ENCODE measurements at regions not wholly inside any gene's neighbourhood (a gene's known extent, or its start where the extent isn't known, plus 50 kb on each side); places are given as distances from the start of the nearest gene placed in this dataset.
"Not testable (repeated sequence)": the region's sequence is repeated elsewhere in the genome, so short reads cannot be mapped to it uniquely, and the experiment has no call there.

DNA sequence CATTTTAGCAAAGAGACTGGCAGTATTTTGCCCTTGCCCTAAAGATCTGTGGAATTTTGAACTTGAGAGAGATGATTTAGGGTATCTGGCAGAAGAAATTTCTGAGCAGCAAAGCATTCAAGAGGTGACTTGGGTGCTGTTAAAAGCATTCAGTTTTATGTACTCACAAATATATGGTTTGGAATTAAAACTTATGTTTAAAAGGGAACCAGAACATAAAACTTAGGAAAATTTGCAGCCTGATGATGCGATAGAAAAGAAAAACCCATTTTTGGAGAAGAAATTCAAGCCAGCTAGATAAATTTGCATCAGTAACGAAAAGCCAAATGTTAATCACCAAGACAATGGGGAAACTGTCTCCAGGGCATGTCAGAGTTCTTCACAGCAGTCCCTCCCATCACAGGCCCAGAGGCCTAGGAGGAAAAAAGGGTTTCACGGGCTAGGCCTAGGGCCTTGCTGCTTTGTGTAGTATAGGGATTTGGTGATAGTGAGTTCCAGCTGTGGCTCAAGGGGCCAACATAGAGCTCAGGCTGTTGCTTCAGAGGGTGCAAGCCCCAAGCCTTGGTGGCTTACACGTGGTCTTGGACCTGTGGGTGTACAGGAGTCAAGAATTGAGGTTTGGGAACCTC lies 104.4 kb downstream of the ASB1 start:
- not testable (repeated sequence) for TF ChIP-seq CTCF (IDR thresholded peaks at IDR 0.05; ENCODE audit: low read depth, low read length, missing input control); HNF4G (IDR thresholded peaks at IDR 0.05); FOXA1 (IDR thresholded peaks at IDR 0.05); JUND (IDR thresholded peaks at IDR 0.05); EGR1 (IDR thresholded peaks at IDR 0.05; ENCODE audit: low read depth in 2 of 2); SP1 (IDR thresholded peaks at IDR 0.05)
